ENCODE measurements at regions not wholly inside any gene's neighbourhood (a gene's known extent, or its start where the extent isn't known, plus 50 kb on each side); places are given as distances from the start of the nearest gene placed in this dataset.

DNA sequence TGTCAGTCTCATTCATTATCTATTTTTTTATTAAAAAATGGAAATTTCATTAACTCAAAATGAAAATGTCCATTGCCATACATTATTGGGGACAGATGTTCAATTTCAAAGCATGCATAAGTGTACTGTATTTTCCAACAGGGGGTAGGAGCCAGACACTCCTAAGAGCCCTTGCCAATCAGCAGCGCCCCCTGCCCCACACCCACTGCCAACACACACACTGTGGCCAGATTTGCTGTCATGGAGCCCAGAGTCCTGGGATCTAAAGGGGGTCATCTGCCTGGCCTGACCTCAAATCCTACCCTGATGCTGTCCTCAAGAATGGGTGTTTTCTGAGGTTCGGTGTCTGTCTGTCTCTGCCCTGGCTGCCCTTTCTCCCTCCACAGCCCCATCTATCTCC is 162.2 kb upstream of the TWIST2 start:
- TF ChIP-seq, protein P1, sequence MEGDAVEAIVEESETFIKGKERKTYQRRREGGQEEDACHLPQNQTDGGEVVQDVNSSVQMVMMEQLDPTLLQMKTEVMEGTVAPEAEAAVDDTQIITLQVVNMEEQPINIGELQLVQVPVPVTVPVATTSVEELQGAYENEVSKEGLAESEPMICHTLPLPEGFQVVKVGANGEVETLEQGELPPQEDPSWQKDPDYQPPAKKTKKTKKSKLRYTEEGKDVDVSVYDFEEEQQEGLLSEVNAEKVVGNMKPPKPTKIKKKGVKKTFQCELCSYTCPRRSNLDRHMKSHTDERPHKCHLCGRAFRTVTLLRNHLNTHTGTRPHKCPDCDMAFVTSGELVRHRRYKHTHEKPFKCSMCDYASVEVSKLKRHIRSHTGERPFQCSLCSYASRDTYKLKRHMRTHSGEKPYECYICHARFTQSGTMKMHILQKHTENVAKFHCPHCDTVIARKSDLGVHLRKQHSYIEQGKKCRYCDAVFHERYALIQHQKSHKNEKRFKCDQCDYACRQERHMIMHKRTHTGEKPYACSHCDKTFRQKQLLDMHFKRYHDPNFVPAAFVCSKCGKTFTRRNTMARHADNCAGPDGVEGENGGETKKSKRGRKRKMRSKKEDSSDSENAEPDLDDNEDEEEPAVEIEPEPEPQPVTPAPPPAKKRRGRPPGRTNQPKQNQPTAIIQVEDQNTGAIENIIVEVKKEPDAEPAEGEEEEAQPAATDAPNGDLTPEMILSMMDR (IDR thresholded peaks at IDR 0.05; ENCODE audit: insufficient read depth, low read depth, low read length): no peak
- no peak for DNase-seq (ENCODE audit: low read depth)
- no peak overlapping the region for H3K4me3 ChIP-seq (ENCODE audit: low read depth, low read length)

DNA sequence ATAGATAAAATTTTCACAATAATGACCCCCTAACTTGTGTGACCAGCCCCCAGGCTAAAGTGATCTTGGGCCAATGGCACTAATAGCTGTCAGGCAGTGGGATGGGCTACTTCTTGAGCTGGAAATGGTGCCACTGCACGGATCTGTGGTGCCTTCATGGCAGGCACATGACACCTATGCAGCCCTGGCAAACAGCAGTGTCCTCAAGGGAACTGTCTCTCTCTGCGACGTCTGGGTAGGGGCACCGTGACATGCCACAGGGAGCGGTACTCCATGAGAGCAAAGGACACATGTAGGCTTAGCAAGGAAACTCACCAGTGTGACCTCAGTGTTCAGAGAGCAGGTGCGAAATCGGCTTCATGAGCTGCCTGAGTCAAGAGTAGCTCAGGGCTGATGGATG is 161.7 kb upstream of the TWIST2 start:
- TF ChIP-seq, protein P1 (IDR thresholded peaks at IDR 0.05; ENCODE audit: insufficient read depth, low read depth, low read length): no peak
- no peak for DNase-seq (ENCODE audit: low read depth)
- H3K4me3 ChIP-seq (ENCODE audit: low read depth, low read length): no peak overlapping the region

DNA sequence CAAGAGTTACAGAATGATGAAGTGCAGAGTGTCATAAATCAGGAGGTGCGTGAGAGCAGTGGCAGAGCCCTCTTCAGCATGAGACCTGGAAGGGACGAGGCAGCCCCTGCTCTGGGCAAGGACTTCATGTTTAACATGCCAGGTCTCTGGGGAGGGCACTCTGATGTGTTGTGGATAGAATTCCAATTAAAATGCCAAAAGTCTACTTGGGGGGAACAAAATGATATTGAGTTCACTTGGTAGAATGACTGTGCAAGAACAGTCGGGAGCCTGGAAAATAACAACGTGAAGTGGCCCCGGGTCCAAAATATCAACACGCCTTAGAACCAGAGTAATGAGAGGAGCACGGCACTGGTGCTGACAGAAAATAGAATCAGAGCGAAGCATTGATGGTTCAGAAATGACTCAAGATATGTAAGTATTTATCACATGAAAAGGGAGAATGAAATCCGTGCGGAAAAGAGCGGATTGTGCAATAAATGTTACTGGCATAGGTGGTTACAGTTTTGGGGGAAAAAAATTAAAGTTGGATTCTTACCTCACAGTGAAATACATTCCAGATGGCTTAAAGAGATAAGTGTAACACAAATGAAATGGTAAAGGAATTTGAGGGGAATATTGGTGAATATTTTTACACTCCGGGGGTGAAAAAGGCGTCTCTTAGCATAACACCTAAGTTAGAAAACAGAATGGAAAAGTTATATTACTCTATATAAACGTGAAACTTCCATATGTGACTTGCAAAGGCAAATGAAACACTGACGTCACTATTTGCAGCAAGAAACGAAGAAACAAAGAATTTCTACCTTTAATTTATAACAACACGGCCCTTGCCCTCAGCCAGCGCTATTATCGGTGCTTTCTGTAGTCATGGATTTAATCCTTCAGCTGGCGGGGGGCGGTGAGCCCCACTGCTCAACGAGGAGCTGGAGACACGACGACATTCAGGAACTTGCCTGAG is 159.4 kb upstream of the TWIST2 start:
- H3K4me3 ChIP-seq (ENCODE audit: low read depth, low read length): no peak overlapping the region
- DNase-seq (ENCODE audit: low read depth): no peak

DNA sequence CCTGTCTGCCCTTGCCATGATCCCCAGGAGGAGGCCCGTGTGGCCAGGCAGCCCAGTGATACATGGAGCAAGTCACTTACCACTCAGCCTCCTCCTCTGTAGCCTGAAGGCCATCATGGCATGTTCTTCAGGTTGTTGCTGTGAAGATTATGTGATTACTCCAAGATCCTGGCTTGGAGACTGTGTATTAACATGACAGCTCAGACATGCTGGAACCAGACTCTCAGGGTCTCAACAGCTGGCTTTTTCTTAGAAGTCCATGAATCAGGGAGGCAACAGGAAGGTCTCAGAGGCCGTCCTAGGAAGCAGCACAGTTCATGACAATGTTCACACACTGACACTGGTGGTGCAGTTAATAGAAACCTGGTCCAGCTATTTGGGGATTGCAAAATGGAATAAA is 158.6 kb upstream of the TWIST2 start:
- TF ChIP-seq, protein P1 (IDR thresholded peaks at IDR 0.05; ENCODE audit: insufficient read depth, low read depth, low read length): no peak
- DNase-seq (ENCODE audit: low read depth): no peak
- H3K4me3 ChIP-seq (ENCODE audit: low read depth, low read length): no peak overlapping the region

More for the DNA sequence above, 159.4 kb upstream of the TWIST2 start:
- TF ChIP-seq, protein P1 (IDR thresholded peaks at IDR 0.05; ENCODE audit: insufficient read depth, low read depth, low read length): no peak

DNA sequence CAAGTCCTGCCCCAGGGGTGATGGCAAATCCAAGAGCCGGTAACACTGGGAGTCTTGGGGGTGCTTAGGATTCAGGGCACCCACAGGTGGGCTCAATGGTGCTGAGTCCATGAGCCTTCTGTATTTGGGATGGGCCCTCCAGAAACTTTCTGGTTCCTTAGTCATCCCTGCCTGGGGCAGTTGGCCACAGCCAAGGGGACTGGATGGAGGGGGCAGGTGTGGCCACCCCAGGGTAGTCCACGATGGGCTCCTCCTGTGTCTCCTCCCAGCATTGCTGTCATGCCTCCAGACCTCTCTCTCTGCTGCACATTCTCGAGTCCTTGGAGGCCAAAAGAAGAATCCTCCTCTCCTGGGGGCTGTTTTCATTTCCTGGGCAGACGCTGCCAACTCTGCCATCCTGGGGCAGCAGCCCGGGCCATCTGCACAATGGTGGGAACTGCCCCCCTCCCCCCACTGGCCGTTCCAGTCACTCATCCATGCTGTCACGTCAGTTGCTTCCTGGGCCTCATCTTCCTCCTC is 158.0 kb upstream of the TWIST2 start:
- TF ChIP-seq, protein P1 (IDR thresholded peaks at IDR 0.05; ENCODE audit: insufficient read depth, low read depth, low read length): no peak
- no peak overlapping the region for H3K4me3 ChIP-seq (ENCODE audit: low read depth, low read length)
- no peak for DNase-seq (ENCODE audit: low read depth)

DNA sequence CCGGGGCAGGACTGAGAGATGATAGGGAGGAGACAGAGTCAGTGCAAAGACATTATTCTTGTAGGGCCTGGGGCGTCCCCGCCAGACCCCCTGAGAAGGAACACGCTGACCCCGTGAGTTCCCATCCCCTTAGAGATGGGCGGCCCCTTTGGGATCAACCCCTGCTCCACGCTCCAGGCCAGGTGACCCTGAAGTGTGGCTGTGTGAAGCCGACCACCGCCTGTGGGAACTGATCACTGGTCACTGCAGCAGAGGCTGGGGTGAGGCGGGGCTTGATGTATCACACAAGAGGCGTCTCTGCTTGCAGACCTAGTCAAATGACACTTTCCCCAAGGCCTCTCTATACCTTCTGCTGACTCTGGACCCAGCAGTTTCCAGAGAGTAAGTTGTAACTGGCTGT is 157.4 kb upstream of the TWIST2 start:
- no peak overlapping the region for H3K4me3 ChIP-seq (ENCODE audit: low read depth, low read length)
- DNase-seq (ENCODE audit: low read depth): no peak
- TF ChIP-seq, protein P1 (IDR thresholded peaks at IDR 0.05; ENCODE audit: insufficient read depth, low read depth, low read length): no peak

All from fibroblast of villous mesenchyme (primary cell).